K562 (cell line): ENCODE measurements at regions not wholly inside any gene's neighbourhood (a gene's known extent, or its start where the extent isn't known, plus 50 kb on each side); places are given as distances from the start of the nearest gene placed in this dataset.

Experiments
- ATAC-seq: fragments of 200-7000 bp; cut with Tn5 transposase; 3 replicates; pipeline ENCODE4 v1.9.1; 2020; ENCODE audit warnings: moderate library complexity
- BruUV-seq: library from RNA; stranded (reverse); fragments of 400-500 nt; replicated peaks from 2 replicates; lab custom pipeline; 2021; lab: Mats Ljungman, UMichigan
- CTCF ChIA-PET: fragments of 300-600 bp; formaldehyde crosslinking; extraction: SDS; loops from one replicate; lab custom pipeline; 2021; ENCODE audit warnings: low intra/inter-chr PET ratio; lab: Yijun Ruan, JAX
- POLR2A ChIA-PET: fragments of 300-600, 350-650 bp; sonication (Branson Sonifier 250); formaldehyde crosslinking; extraction: SDS; loops from one replicate; lab custom pipeline; 2021; ENCODE audit warnings: antibody characterized with exemption, inconsistent platforms; lab: Yijun Ruan, JAX
- DNase-seq, 4 experiments: peaks; one replicate each; pipeline versions ENCODE4 v3.0.0 to v3.0.0-alpha.2; 2011 to 2018; ENCODE audit warnings: low spot score in 3 of 4, mixed read lengths in 3 of 4; ENCODE audit errors: extremely low read depth in 1 of 4
- FAIRE-seq: peaks from 2 replicates; lab custom pipeline; 2011; peaks lifted over from hg19 to GRCh38; lab: Jason Lieb, UNC
- H2AFZ ChIP-seq: 2 replicates; pipeline ENCODE4 v1.6.0; 2011; ENCODE audit warnings: low read depth, low read length, control low read depth, inconsistent platforms
- H3K27ac ChIP-seq: fragments of 200-600 bp; 3 replicates; pipeline ENCODE4 v1.8.0; 2011; ENCODE audit warnings: low read depth, mild to moderate bottlenecking, control low read depth, inconsistent platforms, low read length, moderate library complexity, mixed read lengths; ENCODE audit errors: extremely low read depth
- H3K27me3 ChIP-seq, 2 experiments: fragments of 300-600 bp in 1 of 2; 2 replicates in 1 of 2; 3 replicates in 1 of 2; pipeline versions ENCODE4 v1.6.0 to v1.8.0; 2011; ENCODE audit warnings: inconsistent platforms in 2 of 2, low read length in 2 of 2, mild to moderate bottlenecking in 1 of 2, mixed read lengths in 1 of 2, moderate library complexity in 1 of 2; ENCODE audit not compliant: control insufficient read depth in 2 of 2, insufficient read depth in 2 of 2
- H3K36me3 ChIP-seq: fragments of 300-600 bp; 3 replicates; pipeline ENCODE4 v1.8.0; 2011; ENCODE audit warnings: mild to moderate bottlenecking, low read length, inconsistent platforms; ENCODE audit not compliant: control insufficient read depth, insufficient read depth
- H3K4me1 ChIP-seq, 2 experiments: fragments of 200-600 bp in 1 of 2; replicated peaks in 1 of 2; 2 replicates in 1 of 2; 3 replicates in 1 of 2; pipeline versions ENCODE4 v1.5.1 to v1.8.0; 2011; ENCODE audit warnings: inconsistent platforms in 2 of 2, low read length in 2 of 2, mild to moderate bottlenecking in 1 of 2, mixed read lengths in 1 of 2, moderate library complexity in 1 of 2; ENCODE audit not compliant: control insufficient read depth in 2 of 2, insufficient read depth in 2 of 2
- H3K4me2 ChIP-seq: 2 replicates; pipeline ENCODE4 v1.6.1; 2011; ENCODE audit warnings: low read length, control low read depth, inconsistent platforms, mixed read lengths; ENCODE audit not compliant: insufficient read depth
- H3K4me3 ChIP-seq: fragments of 200-600 bp; sonication (generic), shearing (Covaris generic); 2 replicates; pipeline ENCODE4 v1.5.1; 2016; ENCODE audit warnings: control low read depth, inconsistent platforms
- H3K79me2 ChIP-seq: fragments of 200-600 bp; 3 replicates; pipeline ENCODE4 v1.8.0; 2011; ENCODE audit warnings: low read length, inconsistent platforms; ENCODE audit not compliant: control insufficient read depth, insufficient read depth
- H3K9ac ChIP-seq, 2 experiments: 2 replicates each; pipeline versions ENCODE4 v1.6.0 to v1.6.1; 2011; ENCODE audit warnings: low read depth in 2 of 2, low read length in 2 of 2, control low read depth in 1 of 2, inconsistent platforms in 1 of 2, mild to moderate bottlenecking in 1 of 2, mixed read lengths in 1 of 2; ENCODE audit not compliant: insufficient read depth in 1 of 2
- H3K9me1 ChIP-seq: one replicate; pipeline ENCODE4 v1.6.0; 2011; ENCODE audit warnings: inconsistent platforms, mild to moderate bottlenecking, low read length, moderate library complexity; ENCODE audit not compliant: control insufficient read depth, insufficient read depth
- H3K9me3 ChIP-seq: replicated peaks from 2 replicates; pipeline ENCODE4 v1.5.1; 2011; ENCODE audit warnings: low read depth, low read length, inconsistent platforms; ENCODE audit not compliant: control insufficient read depth, insufficient read depth
- H4K20me1 ChIP-seq: replicated peaks from 2 replicates; pipeline ENCODE4 v1.6.1; 2011; ENCODE audit warnings: low read length, inconsistent platforms, mixed read lengths; ENCODE audit not compliant: control insufficient read depth, insufficient read depth
- FOXA1 ChIP-seq: fragments of 450-650 bp; IDR thresholded peaks from 2 replicates; pipeline ENCODE4 v1.6.1; 2016; ENCODE audit warnings: mild to moderate bottlenecking, borderline replicate concordance
- GMEB1 ChIP-seq: fragments of 250-450 bp; sonication (Bioruptor Pico); IDR thresholded peaks from 2 replicates; pipeline ENCODE4 v1.4.0; 2020; ENCODE audit warnings: mild to moderate bottlenecking
- HDGF ChIP-seq: fragments of 450-650 bp; IDR thresholded peaks from 2 replicates; pipeline ENCODE4 v1.6.1; 2016
- NCOA2 ChIP-seq, 2 experiments: fragments of 450-650 bp; IDR thresholded peaks; 2 replicates each; pipeline ENCODE4 v1.6.1; 2018; ENCODE audit warnings: mild to moderate bottlenecking in 2 of 2, moderate library complexity in 1 of 2; ENCODE audit not compliant: partially characterized antibody in 2 of 2
- RFX1 ChIP-seq: fragments of 450-650 bp; IDR thresholded peaks from 2 replicates; pipeline ENCODE4 v1.6.1; 2016; ENCODE audit warnings: mild to moderate bottlenecking, moderate library complexity
- VEZF1 ChIP-seq: fragments of 200-800 bp; sonication (Bioruptor generic); IDR thresholded peaks from 2 replicates; pipeline ENCODE4 v1.6.1; 2017; ENCODE audit warnings: missing genetic modification characterization, missing compliant biosample characterization
- ZNF239 ChIP-seq: fragments of 250-450 bp; sonication (Bioruptor Pico); IDR thresholded peaks from 2 replicates; pipeline ENCODE4 v1.4.0; 2020; ENCODE audit warnings: mild to moderate bottlenecking
- ZNF561 ChIP-seq: fragments of 450-650 bp; formaldehyde crosslinking; conservative IDR thresholded peaks from 2 replicates; pipeline ENCODE4 v1.4.0; 2020; ENCODE audit warnings: mild to moderate bottlenecking, moderate library complexity
- ZNF696 ChIP-seq: fragments of 250-450 bp; sonication (Bioruptor Pico); conservative IDR thresholded peaks from 2 replicates; pipeline ENCODE4 v1.4.0; 2020; ENCODE audit warnings: mild to moderate bottlenecking, moderate library complexity
- in situ Hi-C: fragments of 300-500 bp; cut with MboI; formaldehyde crosslinking; loops from 4 replicates; pipeline ENCODE4 v1.15.0; 2018; ENCODE audit warnings: inconsistent platforms, mixed read lengths
- intact Hi-C: fragments of 100-400 bp; cut with micrococcal nuclease; formaldehyde crosslinking; loops from 2 replicates; pipeline ENCODE4 v1.14.2; 2022
- TF ChIP-seq, protein P1 (sequence below): fragments of 250-450 bp; sonication (Bioruptor Pico); IDR thresholded peaks from 2 replicates; pipeline ENCODE4 v1.8.0; 2021; ENCODE audit warnings: moderate library complexity, mild to moderate bottlenecking, inconsistent platforms
- TF ChIP-seq, protein P2 (sequence below): sonication (generic); formaldehyde crosslinking; IDR thresholded peaks from 2 replicates; pipeline ENCODE4 v1.8.0; 2023; ENCODE audit warnings: missing genetic modification reagents, mild to moderate bottlenecking, borderline replicate concordance
- TF ChIP-seq, protein P3 (sequence below): sonication (generic); formaldehyde crosslinking; IDR thresholded peaks from 2 replicates; pipeline ENCODE4 v1.8.0; 2022; ENCODE audit warnings: missing genetic modification reagents, mild to moderate bottlenecking, borderline replicate concordance

DNA sequence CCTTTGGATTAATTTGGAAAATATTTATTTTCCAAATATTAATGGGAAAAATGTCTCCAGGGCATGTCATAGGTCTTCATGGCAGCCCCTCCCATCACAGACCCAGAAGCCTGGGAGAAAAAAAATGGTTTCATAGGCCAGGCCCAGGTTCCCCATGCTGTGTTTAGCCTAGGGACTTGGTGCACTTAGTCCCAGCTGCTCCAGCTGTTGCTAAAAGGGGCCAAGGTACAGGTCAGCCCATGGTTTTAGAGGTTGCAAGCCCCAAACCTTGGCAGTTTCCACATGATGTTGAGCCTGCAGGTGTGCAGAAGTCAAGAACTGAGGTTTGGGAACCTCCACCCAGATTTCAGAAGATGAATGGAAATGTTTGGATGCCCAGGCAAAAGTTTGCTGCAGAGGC lies 309.6 kb downstream of the SOCS6 start:
- no TSS peak for BruUV-seq
- Histone ChIP-seq H3K27ac (no peak overlapping the region), H3K9me1 (no peaks in the 10 kb centered on the region), H3K4me1 (no peaks in the 10 kb centered on the region), H3K9ac (no peak overlapping the region), H3K4me3 (no peak overlapping the region), H3K9me3 (no peaks in the 10 kb centered on the region), H3K4me2 (no peak overlapping the region), H3K79me2 (no peaks in the 10 kb centered on the region), H2AFZ (no peak overlapping the region), H4K20me1 (no peaks in the 10 kb centered on the region), H3K36me3 (no peaks in the 10 kb centered on the region), H3K27me3 (no peaks in the 10 kb centered on the region)
- intact Hi-C loops: no loop called here
- DNase-seq (no peak), ATAC-seq (no peak), FAIRE-seq (no peak)
- ChIA-PET CTCF (no interaction called here), POLR2A (no interaction called here)
- in situ Hi-C loops: no loop called here
- TF ChIP-seq, protein P1, sequence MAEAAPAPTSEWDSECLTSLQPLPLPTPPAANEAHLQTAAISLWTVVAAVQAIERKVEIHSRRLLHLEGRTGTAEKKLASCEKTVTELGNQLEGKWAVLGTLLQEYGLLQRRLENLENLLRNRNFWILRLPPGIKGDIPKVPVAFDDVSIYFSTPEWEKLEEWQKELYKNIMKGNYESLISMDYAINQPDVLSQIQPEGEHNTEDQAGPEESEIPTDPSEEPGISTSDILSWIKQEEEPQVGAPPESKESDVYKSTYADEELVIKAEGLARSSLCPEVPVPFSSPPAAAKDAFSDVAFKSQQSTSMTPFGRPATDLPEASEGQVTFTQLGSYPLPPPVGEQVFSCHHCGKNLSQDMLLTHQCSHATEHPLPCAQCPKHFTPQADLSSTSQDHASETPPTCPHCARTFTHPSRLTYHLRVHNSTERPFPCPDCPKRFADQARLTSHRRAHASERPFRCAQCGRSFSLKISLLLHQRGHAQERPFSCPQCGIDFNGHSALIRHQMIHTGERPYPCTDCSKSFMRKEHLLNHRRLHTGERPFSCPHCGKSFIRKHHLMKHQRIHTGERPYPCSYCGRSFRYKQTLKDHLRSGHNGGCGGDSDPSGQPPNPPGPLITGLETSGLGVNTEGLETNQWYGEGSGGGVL: no peak
- no peak for TF ChIP-seq VEZF1 (CRISPR knock-in tag)
- no peak for TF ChIP-seq ZNF561 (CRISPR knock-in tag)
- no peak for TF ChIP-seq GMEB1 (CRISPR knock-in tag)
- TF ChIP-seq, protein P2, sequence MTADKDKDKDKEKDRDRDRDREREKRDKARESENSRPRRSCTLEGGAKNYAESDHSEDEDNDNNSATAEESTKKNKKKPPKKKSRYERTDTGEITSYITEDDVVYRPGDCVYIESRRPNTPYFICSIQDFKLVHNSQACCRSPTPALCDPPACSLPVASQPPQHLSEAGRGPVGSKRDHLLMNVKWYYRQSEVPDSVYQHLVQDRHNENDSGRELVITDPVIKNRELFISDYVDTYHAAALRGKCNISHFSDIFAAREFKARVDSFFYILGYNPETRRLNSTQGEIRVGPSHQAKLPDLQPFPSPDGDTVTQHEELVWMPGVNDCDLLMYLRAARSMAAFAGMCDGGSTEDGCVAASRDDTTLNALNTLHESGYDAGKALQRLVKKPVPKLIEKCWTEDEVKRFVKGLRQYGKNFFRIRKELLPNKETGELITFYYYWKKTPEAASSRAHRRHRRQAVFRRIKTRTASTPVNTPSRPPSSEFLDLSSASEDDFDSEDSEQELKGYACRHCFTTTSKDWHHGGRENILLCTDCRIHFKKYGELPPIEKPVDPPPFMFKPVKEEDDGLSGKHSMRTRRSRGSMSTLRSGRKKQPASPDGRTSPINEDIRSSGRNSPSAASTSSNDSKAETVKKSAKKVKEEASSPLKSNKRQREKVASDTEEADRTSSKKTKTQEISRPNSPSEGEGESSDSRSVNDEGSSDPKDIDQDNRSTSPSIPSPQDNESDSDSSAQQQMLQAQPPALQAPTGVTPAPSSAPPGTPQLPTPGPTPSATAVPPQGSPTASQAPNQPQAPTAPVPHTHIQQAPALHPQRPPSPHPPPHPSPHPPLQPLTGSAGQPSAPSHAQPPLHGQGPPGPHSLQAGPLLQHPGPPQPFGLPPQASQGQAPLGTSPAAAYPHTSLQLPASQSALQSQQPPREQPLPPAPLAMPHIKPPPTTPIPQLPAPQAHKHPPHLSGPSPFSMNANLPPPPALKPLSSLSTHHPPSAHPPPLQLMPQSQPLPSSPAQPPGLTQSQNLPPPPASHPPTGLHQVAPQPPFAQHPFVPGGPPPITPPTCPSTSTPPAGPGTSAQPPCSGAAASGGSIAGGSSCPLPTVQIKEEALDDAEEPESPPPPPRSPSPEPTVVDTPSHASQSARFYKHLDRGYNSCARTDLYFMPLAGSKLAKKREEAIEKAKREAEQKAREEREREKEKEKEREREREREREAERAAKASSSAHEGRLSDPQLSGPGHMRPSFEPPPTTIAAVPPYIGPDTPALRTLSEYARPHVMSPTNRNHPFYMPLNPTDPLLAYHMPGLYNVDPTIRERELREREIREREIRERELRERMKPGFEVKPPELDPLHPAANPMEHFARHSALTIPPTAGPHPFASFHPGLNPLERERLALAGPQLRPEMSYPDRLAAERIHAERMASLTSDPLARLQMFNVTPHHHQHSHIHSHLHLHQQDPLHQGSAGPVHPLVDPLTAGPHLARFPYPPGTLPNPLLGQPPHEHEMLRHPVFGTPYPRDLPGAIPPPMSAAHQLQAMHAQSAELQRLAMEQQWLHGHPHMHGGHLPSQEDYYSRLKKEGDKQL: no peak
- TF ChIP-seq ZNF239 (CRISPR knock-in tag): no peak
- no peak for TF ChIP-seq ZNF696 (CRISPR knock-in tag)
- TF ChIP-seq, protein P3, sequence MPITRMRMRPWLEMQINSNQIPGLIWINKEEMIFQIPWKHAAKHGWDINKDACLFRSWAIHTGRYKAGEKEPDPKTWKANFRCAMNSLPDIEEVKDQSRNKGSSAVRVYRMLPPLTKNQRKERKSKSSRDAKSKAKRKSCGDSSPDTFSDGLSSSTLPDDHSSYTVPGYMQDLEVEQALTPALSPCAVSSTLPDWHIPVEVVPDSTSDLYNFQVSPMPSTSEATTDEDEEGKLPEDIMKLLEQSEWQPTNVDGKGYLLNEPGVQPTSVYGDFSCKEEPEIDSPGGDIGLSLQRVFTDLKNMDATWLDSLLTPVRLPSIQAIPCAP (CRISPR knock-in tag): no peak
- no peak for TF ChIP-seq FOXA1
- TF ChIP-seq HDGF: no peak
- TF ChIP-seq RFX1: no peak
- TF ChIP-seq NCOA2 (IDR thresholded peaks at IDR 0.05; ENCODE audit: partially characterized antibody in 2 of 2): no peak
